IPS-18a (cell line): ENCODE measurements at regions not wholly inside any gene's neighbourhood (a gene's known extent, or its start where the extent isn't known, plus 50 kb on each side); places are given as distances from the start of the nearest gene placed in this dataset.

Source experiments
- H3K27ac ChIP-seq: one replicate; pipeline ENCODE4 v1.5.1; 2013; ENCODE audit warnings: low read length
- H3K27me3 ChIP-seq: one replicate; pipeline ENCODE4 v1.6.1; 2013; ENCODE audit warnings: mild to moderate bottlenecking, low read length; ENCODE audit not compliant: control insufficient read depth, insufficient read depth
- H3K36me3 ChIP-seq: one replicate; pipeline ENCODE4 v1.6.1; 2013; ENCODE audit warnings: low read depth, low read length; ENCODE audit not compliant: control insufficient read depth
- H3K4me1 ChIP-seq: one replicate; pipeline ENCODE4 v1.6.1; 2013; ENCODE audit warnings: low read depth, low read length; ENCODE audit not compliant: control insufficient read depth
- H3K4me3 ChIP-seq: one replicate; pipeline ENCODE4 v1.5.1; 2013; ENCODE audit warnings: low read length
- H3K9ac ChIP-seq: one replicate; pipeline ENCODE4 v1.6.1; 2013; ENCODE audit warnings: mild to moderate bottlenecking, low read length, moderate library complexity
- H3K9me3 ChIP-seq: one replicate; pipeline ENCODE4 v1.6.1; 2013; ENCODE audit warnings: low read depth, low read length; ENCODE audit not compliant: control insufficient read depth

DNA sequence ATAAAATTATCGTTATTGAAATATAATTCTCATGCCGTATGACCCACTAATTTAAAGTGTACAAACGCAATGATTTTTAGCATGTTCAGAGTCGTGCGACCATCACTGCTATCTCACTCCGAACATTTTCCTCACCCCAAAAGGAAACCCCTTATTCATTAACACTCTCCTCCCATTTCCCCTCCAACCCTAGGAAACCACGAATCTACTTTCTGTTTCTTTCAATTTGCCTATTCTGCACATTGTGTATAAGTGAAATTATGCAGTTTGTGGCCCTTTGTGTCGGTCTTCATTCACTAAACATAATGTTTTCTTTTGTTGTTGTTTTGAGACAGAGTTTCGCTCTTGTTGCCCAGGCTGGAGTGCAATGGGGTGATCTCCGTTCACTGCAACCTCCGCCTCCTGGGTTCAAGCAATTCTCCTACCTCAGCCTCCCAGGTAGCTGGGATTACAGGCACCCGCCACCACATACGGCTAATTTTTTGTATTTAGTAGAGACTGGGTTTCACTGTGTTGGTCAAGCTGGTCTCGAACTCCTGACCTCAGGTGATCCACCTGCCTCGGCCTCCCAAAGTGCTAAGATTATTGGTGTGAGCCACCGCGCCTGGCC, 99.7 kb upstream of the ZNF217 start:
- no peaks in the 10 kb centered on the region for H3K27me3 ChIP-seq
- H3K9me3 ChIP-seq, result no peaks in the 10 kb centered on the region
- no peaks in the 10 kb centered on the region for H3K4me1 ChIP-seq
- H3K9ac ChIP-seq, result no peak overlapping the region
- no peak overlapping the region for H3K27ac ChIP-seq
- no peaks in the 10 kb centered on the region for H3K36me3 ChIP-seq
- no peak overlapping the region for H3K4me3 ChIP-seq

DNA sequence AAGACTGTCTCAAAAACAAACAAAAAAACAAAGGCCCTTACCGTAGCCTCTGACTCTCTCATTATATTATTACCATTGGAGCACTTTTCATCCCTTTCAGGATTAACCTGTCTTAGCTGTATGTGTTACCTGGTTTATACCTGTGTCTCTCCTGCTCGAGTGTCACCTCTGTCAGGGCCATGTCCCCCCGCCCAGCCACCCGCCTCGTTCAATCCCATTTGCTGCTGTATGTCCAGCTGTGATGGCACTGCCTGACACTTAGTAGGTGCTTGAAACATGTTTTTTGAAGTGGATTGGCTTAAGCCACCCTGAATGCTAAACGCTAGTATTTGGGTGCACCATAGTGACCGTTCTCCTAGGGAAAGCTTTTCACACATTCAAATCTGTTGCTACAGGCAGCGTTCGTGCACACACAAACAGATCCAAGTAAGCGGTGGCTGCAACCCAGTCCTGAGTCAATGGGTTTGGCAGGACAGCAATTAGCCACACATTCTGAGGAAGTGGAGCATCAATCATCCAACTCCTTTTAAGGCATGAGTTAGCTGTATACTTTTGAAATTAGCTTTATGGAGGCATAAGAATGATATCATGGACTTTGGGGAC, 98.9 kb upstream of the ZNF217 start:
- H3K9ac ChIP-seq, result no peak overlapping the region
- H3K27ac ChIP-seq, result no peak overlapping the region

DNA sequence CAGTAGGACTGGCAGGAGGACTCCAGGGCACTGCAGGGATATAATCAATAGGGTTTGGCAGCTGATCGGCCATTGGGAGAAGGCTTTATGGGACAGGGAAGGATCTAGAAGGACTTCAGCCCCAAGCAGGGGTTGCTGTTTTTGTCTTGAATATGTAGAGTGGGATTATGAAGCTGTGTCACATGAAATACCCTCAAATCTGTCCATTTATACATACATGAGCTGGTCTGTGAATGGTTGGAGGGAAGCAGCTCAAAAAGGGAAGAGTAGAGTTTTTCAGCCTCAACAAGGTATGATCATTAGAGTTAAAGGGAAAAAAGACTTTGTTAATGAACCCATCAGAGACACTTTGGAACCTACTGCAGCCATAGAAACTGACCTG, 98.2 kb upstream of the ZNF217 start:
- H3K9ac ChIP-seq, result no peak overlapping the region
- no peaks in the 10 kb centered on the region for H3K9me3 ChIP-seq
- H3K27ac ChIP-seq, result no peak overlapping the region
- H3K27me3 ChIP-seq, result no peaks in the 10 kb centered on the region
- H3K4me3 ChIP-seq, result no peak overlapping the region
- no peaks in the 10 kb centered on the region for H3K36me3 ChIP-seq
- H3K4me1 ChIP-seq, result no peaks in the 10 kb centered on the region

More for the DNA sequence above, 98.9 kb upstream of the ZNF217 start:
- H3K9me3 ChIP-seq, result no peaks in the 10 kb centered on the region
- no peaks in the 10 kb centered on the region for H3K4me1 ChIP-seq
- H3K27me3 ChIP-seq, result no peaks in the 10 kb centered on the region
- no peak overlapping the region for H3K4me3 ChIP-seq
- no peaks in the 10 kb centered on the region for H3K36me3 ChIP-seq

DNA sequence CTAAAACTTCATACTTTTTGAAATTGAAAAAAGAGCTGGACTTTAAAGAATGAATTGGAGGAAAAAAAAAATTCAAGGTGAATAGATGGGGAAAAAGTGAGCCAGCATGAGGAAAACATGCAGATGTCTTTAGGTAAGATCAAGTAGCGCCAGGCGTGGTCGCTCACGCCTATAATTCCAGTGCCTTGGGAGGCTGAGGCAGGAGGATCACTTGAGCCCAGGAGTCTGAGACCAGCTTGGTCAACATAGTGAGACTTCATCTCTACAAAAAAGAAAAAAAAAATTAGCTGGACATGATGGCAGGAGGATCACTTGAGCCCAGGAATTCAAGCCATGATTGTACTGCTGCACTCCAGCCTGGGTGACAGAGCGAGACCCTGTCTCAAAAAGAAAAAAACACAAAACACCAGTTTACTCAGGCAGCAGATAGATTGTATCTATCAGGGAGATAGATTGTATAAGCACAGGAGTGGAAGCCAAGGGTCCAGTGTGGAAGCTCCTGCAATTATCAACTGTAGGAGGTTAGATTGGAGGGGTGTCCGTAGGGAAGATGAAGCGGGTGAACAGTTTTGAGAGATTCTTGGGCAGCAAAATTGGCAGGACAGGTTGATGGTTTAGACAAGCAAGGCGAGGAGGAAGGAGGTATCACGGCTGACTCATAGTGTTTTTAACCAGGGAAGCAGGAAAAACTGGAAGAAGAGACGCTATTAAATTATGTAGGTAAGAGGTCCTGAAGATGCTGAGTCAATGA, 97.6 kb upstream of the ZNF217 start:
- Histone ChIP-seq H3K9ac (no peak overlapping the region), H3K27ac (no peak overlapping the region), H3K4me1 (no peaks in the 10 kb centered on the region), H3K27me3 (no peaks in the 10 kb centered on the region), H3K4me3 (no peak overlapping the region), H3K36me3 (no peaks in the 10 kb centered on the region), H3K9me3 (no peaks in the 10 kb centered on the region)

DNA sequence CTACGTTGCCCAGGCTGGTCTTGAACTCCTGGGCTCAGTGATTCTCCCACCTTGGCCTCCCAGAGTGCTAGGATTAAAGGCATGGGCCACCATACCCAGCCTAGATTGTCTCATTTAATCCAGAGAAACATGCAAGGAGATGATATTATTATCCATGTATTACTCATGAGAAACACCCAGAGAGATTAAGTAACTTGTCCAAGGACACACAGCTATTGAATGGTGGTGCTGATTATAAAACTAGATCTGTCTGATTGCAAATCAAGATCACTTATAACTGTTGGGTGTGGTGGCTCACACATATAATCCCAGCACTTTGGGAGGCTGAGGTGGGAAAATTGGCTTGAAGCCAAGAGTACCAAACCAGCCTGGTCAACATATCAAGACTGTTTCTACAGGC, 94.4 kb upstream of the ZNF217 start:
- no peaks in the 10 kb centered on the region for H3K9me3 ChIP-seq

DNA sequence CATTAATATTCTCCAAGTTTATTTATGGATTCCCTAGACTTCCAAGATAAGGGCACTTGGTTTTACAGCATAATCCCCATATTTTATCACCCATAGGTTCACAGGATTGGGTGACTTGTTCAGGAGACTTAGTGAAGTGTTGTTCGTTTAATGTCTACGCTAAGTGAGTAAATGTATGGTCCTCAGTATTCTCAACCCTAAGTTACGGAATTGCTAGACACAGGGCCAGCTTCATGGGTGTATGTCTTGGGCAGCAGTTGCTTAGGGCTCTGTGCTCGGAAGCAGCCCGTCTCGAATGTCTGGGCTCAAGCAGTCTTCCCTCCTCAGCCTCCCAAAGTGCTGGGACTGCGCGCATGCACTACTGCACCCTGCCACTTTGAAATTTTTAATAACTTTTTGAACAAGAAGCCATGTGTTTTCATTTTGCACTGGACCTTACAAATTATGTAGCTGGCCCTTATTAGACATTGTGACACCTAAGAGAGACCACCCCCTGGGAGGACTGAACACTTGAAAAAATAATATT, 91.5 kb upstream of the ZNF217 start:
- H3K27ac ChIP-seq, result no peak overlapping the region
- H3K4me1 ChIP-seq, result no peaks in the 10 kb centered on the region
- no peaks in the 10 kb centered on the region for H3K9me3 ChIP-seq
- no peak overlapping the region for H3K4me3 ChIP-seq
- no peaks in the 10 kb centered on the region for H3K27me3 ChIP-seq
- no peaks in the 10 kb centered on the region for H3K36me3 ChIP-seq
- H3K9ac ChIP-seq, result no peak overlapping the region

More for the DNA sequence above, 94.4 kb upstream of the ZNF217 start:
- Histone ChIP-seq H3K9ac (no peak overlapping the region), H3K4me1 (no peaks in the 10 kb centered on the region), H3K27me3 (no peaks in the 10 kb centered on the region), H3K36me3 (no peaks in the 10 kb centered on the region), H3K4me3 (no peak overlapping the region), H3K27ac (no peak overlapping the region)

DNA sequence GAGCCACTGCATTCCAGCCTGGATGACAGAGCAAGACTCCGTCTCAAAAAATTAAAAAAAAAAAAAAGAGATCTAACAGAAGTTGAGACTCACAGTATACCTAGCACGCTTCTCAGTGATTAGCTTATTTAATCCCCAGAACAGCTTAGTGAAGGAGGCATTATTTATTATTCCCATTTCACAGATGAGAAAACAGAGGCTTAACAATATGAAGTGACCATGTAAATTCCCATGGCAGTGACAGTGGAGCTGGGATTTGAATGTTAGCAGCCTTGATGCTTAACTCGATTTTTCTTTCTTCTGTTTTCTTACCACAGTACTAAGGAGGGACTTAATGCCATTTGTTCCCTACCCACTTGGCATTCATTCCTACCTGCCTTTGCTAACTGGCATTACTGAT, 89.9 kb upstream of the ZNF217 start:
- peaks cover 13% of the 10 kb centered on the region for H3K4me1 ChIP-seq
- H3K36me3 ChIP-seq, result no peaks in the 10 kb centered on the region
- H3K4me3 ChIP-seq, result no peak overlapping the region
- no peak overlapping the region for H3K9ac ChIP-seq
- H3K27me3 ChIP-seq, result no peaks in the 10 kb centered on the region
- no peak overlapping the region for H3K27ac ChIP-seq
- H3K9me3 ChIP-seq, result no peaks in the 10 kb centered on the region

DNA sequence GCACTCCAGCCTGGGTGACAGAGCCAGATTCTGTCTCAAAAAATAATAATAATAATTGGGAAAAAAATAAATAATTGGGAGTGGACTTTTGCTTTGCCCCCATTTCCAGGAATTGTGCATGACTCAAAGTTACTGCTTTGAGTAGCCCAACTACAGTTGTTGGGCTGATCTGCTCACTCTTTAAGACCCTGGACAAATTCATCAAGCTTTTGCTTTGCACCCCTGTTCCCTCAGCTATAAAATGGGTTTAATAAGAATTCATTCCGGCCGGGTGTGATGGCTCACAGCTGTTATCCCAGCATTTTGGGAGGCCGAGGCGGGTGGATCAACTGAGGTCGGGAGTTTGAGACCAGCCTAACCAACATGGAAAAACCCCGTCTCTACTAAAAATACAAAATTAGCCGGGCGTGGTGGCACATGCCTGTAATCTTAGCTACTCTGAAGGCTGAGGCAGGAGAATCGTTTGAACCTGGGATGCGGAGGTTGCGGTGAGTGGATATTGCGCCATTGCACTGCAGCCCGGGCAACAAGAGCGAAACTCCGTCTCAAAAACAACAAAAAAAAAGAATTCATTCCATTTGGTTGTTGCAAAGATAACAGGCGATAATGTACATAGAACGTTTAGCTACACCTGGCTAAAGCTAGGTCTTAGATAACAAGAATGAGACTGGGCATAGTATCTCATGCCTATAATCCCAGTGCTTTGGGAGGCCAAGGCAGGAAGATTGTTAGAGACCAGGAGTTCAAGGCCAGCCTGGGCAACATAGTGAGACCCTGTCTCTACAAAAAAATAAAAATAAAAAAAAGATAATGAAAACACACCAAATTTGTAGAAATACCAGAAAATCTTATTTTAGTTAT, 87.9 kb upstream of the ZNF217 start:
- Histone ChIP-seq H3K27me3 (no peaks in the 10 kb centered on the region), H3K4me3 (no peak overlapping the region), H3K27ac (no peak overlapping the region), H3K36me3 (no peaks in the 10 kb centered on the region), H3K4me1 (peaks cover 26% of the 10 kb centered on the region), H3K9ac (no peak overlapping the region), H3K9me3 (no peaks in the 10 kb centered on the region)

DNA sequence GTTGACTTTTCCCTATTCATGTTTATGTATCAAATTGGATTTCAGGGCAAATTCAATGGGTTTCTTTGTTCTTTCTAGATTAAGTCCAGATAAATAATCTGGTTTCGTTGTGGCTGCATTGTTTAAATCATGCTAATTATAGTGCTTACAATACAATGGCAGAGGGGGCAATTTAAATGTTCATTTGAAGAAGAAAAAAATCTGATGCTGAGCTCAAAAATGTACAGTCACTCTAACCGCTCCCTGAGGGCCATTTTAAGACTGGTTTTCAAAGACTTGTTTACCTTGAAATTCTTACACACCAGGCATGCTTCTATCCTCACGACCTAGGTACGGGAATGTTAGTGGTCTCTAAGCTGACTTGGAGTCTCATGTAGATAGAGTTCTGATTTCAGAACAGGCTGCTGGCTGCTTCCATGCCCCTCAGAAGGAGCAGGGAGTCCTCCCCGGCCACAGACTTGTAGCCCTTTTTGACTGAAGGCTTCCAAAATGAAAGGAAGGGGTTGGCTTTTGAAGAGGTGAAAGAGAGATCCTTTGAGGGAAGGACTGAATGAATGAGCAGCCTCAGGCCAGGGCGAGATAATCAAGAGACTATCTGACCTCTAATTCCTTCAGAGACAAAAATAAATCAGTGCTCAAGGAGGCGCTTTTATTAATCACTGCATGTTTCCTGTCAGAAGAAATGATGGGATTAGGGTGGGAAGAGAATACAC, 86.1 kb upstream of the ZNF217 start:
- no peak overlapping the region for H3K9ac ChIP-seq

DNA sequence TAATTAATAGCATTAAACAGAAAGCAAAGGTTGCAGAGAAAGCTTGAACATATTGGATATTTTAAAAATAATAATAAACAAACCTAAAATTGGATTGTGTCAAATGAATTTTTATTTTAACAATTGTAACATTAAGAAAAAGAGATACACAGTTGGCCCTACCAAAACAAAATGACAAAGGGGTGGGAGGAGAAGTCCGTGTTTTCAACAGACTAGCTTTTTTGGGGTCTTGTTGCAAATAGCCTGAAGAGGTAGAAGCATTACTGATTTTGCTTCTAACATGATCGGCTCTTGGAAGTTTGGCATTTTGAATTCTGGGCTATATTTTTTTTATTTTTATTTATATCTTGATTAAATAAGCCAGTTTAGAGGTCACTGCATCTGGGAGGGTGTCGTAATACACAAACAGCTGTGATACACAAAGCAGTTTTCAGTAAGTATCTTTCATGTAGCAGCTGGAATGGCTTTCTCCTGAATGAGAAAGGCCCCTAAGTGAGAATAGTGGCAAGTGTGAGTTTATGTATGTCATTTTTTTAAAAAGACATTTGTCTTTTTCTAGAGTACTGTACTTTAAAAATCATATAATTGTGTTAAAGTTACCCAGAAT, 85.5 kb upstream of the ZNF217 start:
- H3K27ac ChIP-seq, result no peak overlapping the region
- no peak overlapping the region for H3K4me3 ChIP-seq
- H3K36me3 ChIP-seq, result no peaks in the 10 kb centered on the region
- H3K4me1 ChIP-seq, result peaks cover 26% of the 10 kb centered on the region
- no peaks in the 10 kb centered on the region for H3K27me3 ChIP-seq
- H3K9me3 ChIP-seq, result no peaks in the 10 kb centered on the region
- H3K9ac ChIP-seq, result no peak overlapping the region

More for the DNA sequence above, 86.1 kb upstream of the ZNF217 start:
- no peak overlapping the region for H3K27ac ChIP-seq
- H3K36me3 ChIP-seq, result no peaks in the 10 kb centered on the region
- H3K4me3 ChIP-seq, result no peak overlapping the region
- H3K4me1 ChIP-seq, result peaks cover 26% of the 10 kb centered on the region
- H3K27me3 ChIP-seq, result no peaks in the 10 kb centered on the region
- H3K9me3 ChIP-seq, result no peaks in the 10 kb centered on the region
